Kidney epithelial cell (primary cell): ENCODE measurements at regions not wholly inside any gene's neighbourhood (a gene's known extent, or its start where the extent isn't known, plus 50 kb on each side); places are given as distances from the start of the nearest gene placed in this dataset.

ENCODE experiments used
- DNase-seq: peaks from one replicate; pipeline ENCODE4 v3.0.0-alpha.2; 2010; ENCODE audit warnings: low read depth
- H3K27me3 ChIP-seq: 2 replicates; pipeline ENCODE4 v1.6.0; 2011; ENCODE audit warnings: low read length; ENCODE audit not compliant: control insufficient read depth, insufficient read depth
- H3K36me3 ChIP-seq: 2 replicates; pipeline ENCODE4 v1.5.1; 2011; ENCODE audit warnings: low read length; ENCODE audit not compliant: control insufficient read depth, insufficient read depth
- H3K4me3 ChIP-seq: 2 replicates; pipeline ENCODE4 v1.5.1; 2011; ENCODE audit warnings: low read depth, mild to moderate bottlenecking, control low read depth, low read length
- CTCF ChIP-seq: IDR thresholded peaks from 2 replicates; pipeline ENCODE4 v1.5.1; 2011; ENCODE audit warnings: mild to moderate bottlenecking, moderate library complexity, low read length, control low read depth, inconsistent platforms; ENCODE audit not compliant: insufficient read depth, poor library complexity, severe bottlenecking

DNA sequence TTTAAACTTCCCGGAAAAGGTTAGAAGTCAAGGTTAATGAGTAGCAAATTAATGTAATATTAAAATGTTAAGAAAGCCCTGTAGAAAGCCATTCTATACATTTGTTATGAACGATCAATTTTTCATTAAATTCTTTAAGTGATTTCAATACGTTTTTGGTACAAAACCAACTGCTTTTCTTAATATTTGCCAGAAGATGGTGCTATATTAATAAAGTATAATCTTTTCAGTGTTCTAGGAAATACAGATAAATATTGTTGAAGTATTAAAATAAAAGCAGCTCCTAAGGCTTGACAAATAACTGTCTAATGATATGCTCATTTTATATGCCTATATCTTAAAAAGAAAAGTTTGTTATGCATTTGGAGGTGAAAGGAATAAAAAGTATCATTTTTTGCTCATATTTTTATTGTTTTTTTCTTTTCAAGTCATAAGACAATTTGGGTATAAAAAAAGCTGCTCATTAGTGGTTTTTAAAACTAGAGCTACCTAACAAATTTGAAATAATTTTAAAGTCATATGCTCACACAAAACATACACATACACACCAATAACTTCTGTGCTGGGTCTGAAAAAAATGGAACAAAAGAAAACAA is 130.3 kb upstream of the POT1 start:
- no peak for DNase-seq
- H3K4me3 ChIP-seq: no peak overlapping the region
- peak; percentile 28 for TF ChIP-seq CTCF
- H3K27me3 ChIP-seq: no peaks in the 10 kb centered on the region
- no peaks in the 10 kb centered on the region for H3K36me3 ChIP-seq

DNA sequence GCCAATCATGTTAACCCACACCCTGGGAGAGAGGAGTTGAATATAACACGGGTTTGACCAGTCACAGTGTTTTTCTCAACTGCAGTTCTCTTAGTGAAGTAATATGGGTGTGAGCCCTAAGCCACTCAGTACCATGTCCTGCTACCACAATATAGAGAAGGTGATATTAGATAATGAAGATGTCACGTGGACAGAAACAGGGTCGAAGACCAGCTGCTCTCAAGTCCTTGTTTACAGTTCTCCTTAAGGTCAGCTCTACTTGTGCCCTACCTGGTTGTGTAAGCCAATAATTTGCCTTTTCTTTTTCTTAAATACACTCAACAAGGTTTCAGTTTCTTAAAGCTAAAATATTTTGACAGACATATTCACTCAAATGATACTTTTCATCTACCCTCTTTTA is 128.3 kb upstream of the POT1 start:
- Histone ChIP-seq H3K27me3 (no peaks in the 10 kb centered on the region), H3K36me3 (no peaks in the 10 kb centered on the region), H3K4me3 (no peak overlapping the region)
- DNase-seq: no peak
- TF ChIP-seq CTCF: no peak

GRCh38 chr7:125055376-125055775 is 125.8 kb upstream of the POT1 start:
- no peaks in the 10 kb centered on the region for H3K36me3 ChIP-seq
- H3K4me3 ChIP-seq: no peak overlapping the region
- DNase-seq: no peak
- TF ChIP-seq CTCF: no peak
- H3K27me3 ChIP-seq: no peaks in the 10 kb centered on the region

DNA sequence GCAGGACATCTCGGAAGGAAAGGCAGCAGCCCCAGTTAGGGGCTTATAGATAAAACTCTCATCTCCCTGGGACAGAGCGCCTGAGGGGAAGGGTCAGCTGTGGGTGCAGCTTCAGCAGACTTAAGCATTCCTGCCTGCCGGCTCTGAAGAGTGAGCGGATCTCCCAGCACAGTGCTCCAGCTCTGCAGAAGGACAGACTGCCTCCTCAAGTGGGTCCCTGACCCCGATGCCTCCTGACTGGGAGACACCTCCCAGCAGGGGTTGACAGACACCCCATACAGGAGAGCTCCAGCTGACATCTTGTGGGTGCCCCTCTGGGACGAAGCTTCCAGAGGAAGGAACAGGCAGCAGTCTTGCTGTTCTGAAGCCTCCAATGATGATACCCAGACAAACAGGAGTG is 117.1 kb upstream of the POT1 start:
- no peaks in the 10 kb centered on the region for H3K36me3 ChIP-seq
- DNase-seq: no peak
- no peak overlapping the region for H3K4me3 ChIP-seq
- H3K27me3 ChIP-seq: no peaks in the 10 kb centered on the region
- TF ChIP-seq CTCF: no peak

- Histone ChIP-seq H3K36me3 (no peaks in the 10 kb centered on the region), H3K4me3 (no peak overlapping the region), H3K27me3 (no peaks in the 10 kb centered on the region)
- no peak for TF ChIP-seq CTCF
- no peak for DNase-seq
These were observed 103.9 kb upstream of the POT1 start for GRCh38 chr7:125033506-125033905.

GRCh38 chr7:125032943-125033342 is 103.3 kb upstream of the POT1 start:
- DNase-seq: no peak
- TF ChIP-seq CTCF: no peak
- Histone ChIP-seq H3K36me3 (no peaks in the 10 kb centered on the region), H3K27me3 (no peaks in the 10 kb centered on the region), H3K4me3 (no peak overlapping the region)
